HEK293 (cell line): ENCODE measurements at regions not wholly inside any gene's neighbourhood (a gene's known extent, or its start where the extent isn't known, plus 50 kb on each side); places are given as distances from the start of the nearest gene placed in this dataset.

Experiments used
- CTCF ChIA-PET: fragments of 350-600 bp; formaldehyde crosslinking; extraction: SDS; loops from one replicate; lab custom pipeline; 2021; ENCODE audit warnings: antibody characterized with exemption; lab: Yijun Ruan, JAX
- POLR2A ChIA-PET: fragments of 300-600 bp; formaldehyde crosslinking; extraction: SDS; loops from one replicate; lab custom pipeline; 2020; ENCODE audit warnings: antibody characterized with exemption, inconsistent platforms; lab: Yijun Ruan, JAX
- H3K27ac ChIP-seq: fragments of 200-500 bp; sonication (Bioruptor generic); 2 replicates; pipeline ENCODE4 v1.5.1; 2014; ENCODE audit warnings: low read depth, low read length, control low read depth, inconsistent platforms; ENCODE audit errors: extremely low read depth
- H3K36me3 ChIP-seq, 2 experiments: fragments of 200-500 bp in 1 of 2; sonication (Bioruptor generic) in 1 of 2; 1 replicate in 1 of 2; 2 replicates in 1 of 2; pipeline ENCODE4 v1.5.1; 2014 to 2017; ENCODE audit warnings: inconsistent platforms in 2 of 2, low read length in 2 of 2; ENCODE audit not compliant: control insufficient read depth in 2 of 2, insufficient read depth in 1 of 2
- H3K4me1 ChIP-seq: fragments of 200-500 bp; sonication (Bioruptor generic); 2 replicates; pipeline ENCODE4 v1.5.1; 2014; ENCODE audit warnings: mild to moderate bottlenecking, low read length, inconsistent platforms; ENCODE audit not compliant: control insufficient read depth, insufficient read depth
- H3K4me3 ChIP-seq: 2 replicates; pipeline ENCODE4 v1.5.1; 2011; ENCODE audit warnings: low read depth, mild to moderate bottlenecking, control low read depth, low read length, moderate library complexity
- H3K9me3 ChIP-seq: fragments of 200-500 bp; sonication (Bioruptor generic); 2 replicates; pipeline ENCODE4 v1.5.1; 2014; ENCODE audit warnings: low read depth, low read length, inconsistent platforms; ENCODE audit not compliant: control insufficient read depth, insufficient read depth
- CTCF ChIP-seq: fragments of 450-650 bp; formaldehyde crosslinking; IDR thresholded peaks from 2 replicates; pipeline ENCODE4 v1.5.1; 2016; ENCODE audit warnings: missing biosample characterization, missing genetic modification characterization
- HOXD13 ChIP-seq: sonication (generic); formaldehyde crosslinking; IDR thresholded peaks from 2 replicates; pipeline ENCODE4 v1.8.0; 2022; ENCODE audit warnings: missing genetic modification reagents, borderline replicate concordance
- MZF1 ChIP-seq: fragments of 450-650 bp; formaldehyde crosslinking; IDR thresholded peaks from 2 replicates; pipeline ENCODE4 v1.5.1; 2017; ENCODE audit warnings: missing biosample characterization, missing genetic modification characterization, borderline replicate concordance
- OVOL3 ChIP-seq: fragments of 450-650 bp; formaldehyde crosslinking; IDR thresholded peaks from 2 replicates; pipeline ENCODE4 v1.5.1; 2016; ENCODE audit warnings: missing biosample characterization, missing genetic modification characterization
- PRDM2 ChIP-seq: fragments of 450-650 bp; formaldehyde crosslinking; IDR thresholded peaks from 2 replicates; pipeline ENCODE4 v1.5.1; 2016; ENCODE audit warnings: missing biosample characterization, missing genetic modification characterization, borderline replicate concordance
- RBAK ChIP-seq: fragments of 450-650 bp; formaldehyde crosslinking; IDR thresholded peaks from 2 replicates; pipeline ENCODE4 v1.5.1; 2016; ENCODE audit warnings: missing biosample characterization, missing genetic modification characterization
- REPIN1 ChIP-seq: fragments of 450-650 bp; formaldehyde crosslinking; IDR thresholded peaks from 2 replicates; pipeline ENCODE4 v1.5.1; 2017; ENCODE audit warnings: missing biosample characterization, missing genetic modification characterization, low read depth
- SALL2 ChIP-seq: fragments of 450-650 bp; formaldehyde crosslinking; IDR thresholded peaks from 2 replicates; pipeline ENCODE4 v1.5.0; 2017; ENCODE audit warnings: missing biosample characterization, mild to moderate bottlenecking, missing genetic modification characterization, borderline replicate concordance
- ZNF121 ChIP-seq: fragments of 450-650 bp; formaldehyde crosslinking; IDR thresholded peaks from 2 replicates; pipeline ENCODE4 v1.5.1; 2016; ENCODE audit warnings: missing biosample characterization, missing genetic modification characterization
- ZNF138 ChIP-seq: fragments of 450-650 bp; formaldehyde crosslinking; IDR thresholded peaks from 2 replicates; pipeline ENCODE4 v1.5.1; 2016; ENCODE audit warnings: missing biosample characterization, missing genetic modification characterization, borderline replicate concordance
- ZNF221 ChIP-seq: fragments of 450-650 bp; formaldehyde crosslinking; IDR thresholded peaks from 2 replicates; pipeline ENCODE4 v1.5.1; 2017; ENCODE audit warnings: missing biosample characterization, missing genetic modification characterization, borderline replicate concordance
- ZNF274 ChIP-seq, 2 experiments: fragments of 200-500 bp in 1 of 2; fragments of 450-650 bp in 1 of 2; sonication (Bioruptor generic) in 1 of 2; formaldehyde crosslinking in 1 of 2; IDR thresholded peaks; 2 replicates each; pipeline versions ENCODE4 v1.5.1 to v1.6.1; 2014 to 2016; ENCODE audit warnings: borderline replicate concordance in 1 of 2, inconsistent platforms in 1 of 2, low read length in 1 of 2, missing biosample characterization in 1 of 2, missing genetic modification characterization in 1 of 2
- ZNF341 ChIP-seq: fragments of 450-650 bp; formaldehyde crosslinking; IDR thresholded peaks from 2 replicates; pipeline ENCODE4; 2016; ENCODE audit warnings: low read depth, missing biosample characterization, missing genetic modification characterization
- ZNF610 ChIP-seq: fragments of 450-650 bp; formaldehyde crosslinking; IDR thresholded peaks from 2 replicates; pipeline ENCODE4 v1.5.1; 2016; ENCODE audit warnings: missing biosample characterization, missing genetic modification characterization, borderline replicate concordance
- ZNF76 ChIP-seq: fragments of 450-650 bp; formaldehyde crosslinking; IDR thresholded peaks from 2 replicates; pipeline ENCODE4; 2016; ENCODE audit warnings: low read depth, missing biosample characterization, missing genetic modification characterization, borderline replicate concordance
- TF ChIP-seq, protein P1 (sequence below): fragments of 450-650 bp; formaldehyde crosslinking; IDR thresholded peaks from 2 replicates; pipeline ENCODE4 v1.5.1; 2017; ENCODE audit warnings: missing biosample characterization, missing genetic modification characterization

DNA sequence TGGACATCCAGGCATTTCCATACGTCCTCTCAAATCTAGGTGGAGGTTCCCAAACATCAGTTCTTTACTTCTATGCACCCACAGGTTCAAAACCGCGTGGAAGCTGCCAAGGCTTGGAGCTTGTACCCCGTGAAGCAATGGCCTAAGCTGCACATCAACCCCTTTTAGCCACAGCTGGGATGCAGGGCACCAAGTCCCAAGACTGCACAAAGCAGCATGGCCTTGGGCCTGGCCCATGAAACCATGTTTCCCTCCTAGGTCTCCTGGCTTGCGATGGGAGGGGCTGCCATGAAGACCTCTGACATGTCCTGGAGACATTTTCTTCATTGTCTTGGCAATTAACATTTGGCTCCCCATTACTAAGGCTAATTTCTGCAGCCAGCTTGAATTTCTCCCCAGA lies 88.9 kb upstream of the CBLN4 start (continued):
- no peak for TF ChIP-seq PRDM2

DNA sequence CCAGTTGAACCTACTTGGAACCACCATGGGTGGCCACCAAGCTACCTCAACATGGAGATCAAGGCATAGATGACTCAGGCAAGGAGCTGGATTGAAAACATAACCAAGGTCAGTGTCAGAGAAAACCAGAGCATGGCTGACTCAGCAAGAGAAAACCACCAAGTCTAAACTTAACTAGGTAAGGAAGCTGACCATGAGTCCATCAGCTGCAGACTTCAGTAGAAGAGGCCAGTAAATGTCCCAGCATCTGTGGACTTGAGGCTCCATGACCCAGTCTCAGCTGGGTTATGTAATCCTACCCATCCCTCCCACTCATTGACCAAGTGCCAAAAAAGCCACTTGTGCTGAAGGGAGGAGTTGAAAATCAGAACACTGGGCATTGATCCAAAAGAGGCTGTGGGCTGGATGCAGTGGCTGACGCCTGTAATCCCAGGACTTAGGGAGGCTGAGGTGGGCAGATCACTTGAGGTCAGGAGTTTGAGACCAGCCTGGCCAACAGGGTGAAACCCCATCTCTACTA lies 93.7 kb upstream of the CBLN4 start:
- CTCF ChIA-PET, result no interaction called here
- Histone ChIP-seq H3K4me1 (no peaks in the 10 kb centered on the region), H3K36me3 (no peaks in the 10 kb centered on the region), H3K27ac (no peak overlapping the region), H3K9me3 (no peaks in the 10 kb centered on the region)
- TF ChIP-seq ZNF610 (tag by site-specific recombination) (no peak), ZNF121 (tag by site-specific recombination) (no peak)
- TF ChIP-seq, all 188 proteins: peak for 0
- no peak overlapping the region for H3K4me3 ChIP-seq
- POLR2A ChIA-PET, result no interaction called here

DNA sequence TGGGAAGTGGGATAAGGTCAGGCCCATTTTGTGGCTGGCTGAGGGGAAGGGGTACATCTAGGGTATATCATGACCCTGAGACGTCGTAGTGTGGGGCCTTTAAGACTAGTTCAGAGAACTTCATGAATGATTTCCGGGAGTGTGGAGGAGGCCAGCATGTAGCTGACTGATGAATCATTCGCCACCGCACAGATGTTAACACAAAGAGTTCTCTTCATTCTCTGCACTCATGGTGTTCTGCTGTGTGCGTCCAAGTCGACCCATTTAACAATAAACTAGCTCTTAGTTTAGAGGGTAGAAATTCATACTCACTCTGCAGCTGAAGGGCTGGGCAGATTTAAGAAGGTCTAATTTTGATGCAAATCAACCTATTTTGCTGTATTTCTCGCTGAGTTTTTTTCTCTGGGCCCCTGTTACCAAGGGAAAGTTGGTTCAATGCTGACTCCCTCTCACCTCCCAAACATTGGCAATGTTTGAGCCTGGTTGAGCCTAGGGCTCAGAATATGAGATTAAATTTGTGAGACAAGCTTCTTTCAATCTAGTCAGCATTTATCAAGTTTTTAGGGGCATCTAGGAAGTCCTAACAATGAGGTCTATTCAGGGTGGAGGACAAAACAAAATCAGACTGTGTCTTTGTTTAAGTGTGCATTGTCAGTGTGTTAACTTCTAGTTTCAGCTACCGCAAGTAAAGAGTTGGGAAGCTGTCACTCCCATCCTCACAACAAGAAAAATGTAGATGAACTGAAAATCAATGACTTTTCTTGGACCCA lies 106.8 kb upstream of the CBLN4 start:
- POLR2A ChIA-PET, result no interaction called here
- TF ChIP-seq, protein P1, sequence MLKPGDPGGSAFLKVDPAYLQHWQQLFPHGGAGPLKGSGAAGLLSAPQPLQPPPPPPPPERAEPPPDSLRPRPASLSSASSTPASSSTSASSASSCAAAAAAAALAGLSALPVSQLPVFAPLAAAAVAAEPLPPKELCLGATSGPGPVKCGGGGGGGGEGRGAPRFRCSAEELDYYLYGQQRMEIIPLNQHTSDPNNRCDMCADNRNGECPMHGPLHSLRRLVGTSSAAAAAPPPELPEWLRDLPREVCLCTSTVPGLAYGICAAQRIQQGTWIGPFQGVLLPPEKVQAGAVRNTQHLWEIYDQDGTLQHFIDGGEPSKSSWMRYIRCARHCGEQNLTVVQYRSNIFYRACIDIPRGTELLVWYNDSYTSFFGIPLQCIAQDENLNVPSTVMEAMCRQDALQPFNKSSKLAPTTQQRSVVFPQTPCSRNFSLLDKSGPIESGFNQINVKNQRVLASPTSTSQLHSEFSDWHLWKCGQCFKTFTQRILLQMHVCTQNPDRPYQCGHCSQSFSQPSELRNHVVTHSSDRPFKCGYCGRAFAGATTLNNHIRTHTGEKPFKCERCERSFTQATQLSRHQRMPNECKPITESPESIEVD (tag by site-specific recombination), result no peak
- TF ChIP-seq ZNF138 (tag by site-specific recombination) (no peak), HOXD13 (CRISPR knock-in tag) (no peak), ZNF221 (no peak), MZF1 (tag by site-specific recombination) (no peak)
- no peaks in the 10 kb centered on the region for H3K36me3 ChIP-seq
- CTCF ChIA-PET, result no interaction called here
- no peaks in the 10 kb centered on the region for H3K4me1 ChIP-seq
- H3K4me3 ChIP-seq, result no peak overlapping the region
- H3K9me3 ChIP-seq, result no peaks in the 10 kb centered on the region
- no peak overlapping the region for H3K27ac ChIP-seq

DNA sequence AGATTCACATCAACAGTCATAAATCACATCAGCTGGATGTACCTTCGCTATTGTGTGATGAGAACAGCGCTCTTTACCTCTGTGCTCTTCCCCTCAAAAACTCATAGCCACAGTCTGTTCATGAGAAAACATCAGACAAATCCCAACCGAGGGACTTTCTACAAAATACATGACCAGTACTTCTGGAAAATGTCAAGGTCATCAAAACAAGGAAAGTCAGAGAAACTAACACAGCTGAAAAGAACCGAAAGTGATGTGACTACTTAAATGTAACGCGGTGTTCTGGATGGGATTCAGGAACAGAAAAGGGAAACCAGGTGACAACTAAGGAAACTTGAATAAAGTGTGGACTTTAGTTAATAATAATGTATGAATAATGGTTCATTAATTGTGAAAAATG lies 112.0 kb upstream of the CBLN4 start:
- CTCF ChIA-PET, result no interaction called here
- H3K9me3 ChIP-seq, result no peaks in the 10 kb centered on the region
- no peak overlapping the region for H3K27ac ChIP-seq
- POLR2A ChIA-PET, result no interaction called here
- no peaks in the 10 kb centered on the region for H3K36me3 ChIP-seq
- no peak for TF ChIP-seq RBAK
- no peak for TF ChIP-seq ZNF274 (IDR thresholded peaks at IDR 0.05; ENCODE audit: low read length)
- TF ChIP-seq ZNF274 (tag by site-specific recombination; IDR thresholded peaks at IDR 0.05; ENCODE audit: borderline replicate concordance), result no peak
- no peak for TF ChIP-seq ZNF76 (tag by site-specific recombination)
- no peak for TF ChIP-seq OVOL3
- no peak for TF ChIP-seq REPIN1 (tag by site-specific recombination)
- no peak for TF ChIP-seq SALL2 (tag by site-specific recombination)
- no peak for TF ChIP-seq ZNF341 (tag by site-specific recombination)
- no peak for TF ChIP-seq CTCF (tag by site-specific recombination)
- no peak overlapping the region for H3K4me3 ChIP-seq
- no peaks in the 10 kb centered on the region for H3K4me1 ChIP-seq
